Neural cell (in vitro differentiated cells): ENCODE measurements at regions not wholly inside any gene's neighbourhood (a gene's known extent, or its start where the extent isn't known, plus 50 kb on each side); places are given as distances from the start of the nearest gene placed in this dataset.

Source experiments
- H2AFZ ChIP-seq: fragments of 200-600, 300-800 bp; sonication (generic), shearing (Covaris generic); 2 replicates; pipeline ENCODE4 v1.6.0; 2014; ENCODE audit warnings: low read depth, mild to moderate bottlenecking, antibody characterized with exemption, low read length, moderate library complexity
- H3F3A ChIP-seq: fragments of 200-600 bp; shearing (Covaris generic); 2 replicates; pipeline ENCODE4 v1.6.1; 2016; ENCODE audit warnings: mild to moderate bottlenecking, moderate library complexity, mixed read lengths, antibody characterized with exemption, low read length; ENCODE audit not compliant: insufficient read depth, poor library complexity, severe bottlenecking
- H3K27ac ChIP-seq: fragments of 200-600, 300-800 bp; sonication (generic), shearing (Covaris generic); 2 replicates; pipeline ENCODE4 v1.5.1; 2014; ENCODE audit warnings: mild to moderate bottlenecking, low read length, moderate library complexity
- H3K27me3 ChIP-seq: fragments of 300-800, 200-600 bp; sonication (generic), shearing (Covaris generic); 2 replicates; pipeline ENCODE4 v1.6.0; 2014; ENCODE audit warnings: mild to moderate bottlenecking, low read depth, low read length, moderate library complexity; ENCODE audit not compliant: insufficient read depth
- H3K36me3 ChIP-seq: fragments of 300-800, 200-600 bp; sonication (generic), shearing (Covaris generic); 2 replicates; pipeline ENCODE4 v1.5.1; 2014; ENCODE audit warnings: mild to moderate bottlenecking, antibody characterized with exemption, low read length, moderate library complexity; ENCODE audit not compliant: insufficient read depth
- H3K4me2 ChIP-seq: fragments of 300-800, 200-600 bp; sonication (generic), shearing (Covaris generic); 2 replicates; pipeline ENCODE4 v1.6.0; 2014; ENCODE audit warnings: mild to moderate bottlenecking, low read length
- H3K4me3 ChIP-seq: fragments of 300-800, 200-600 bp; sonication (generic), shearing (Covaris generic); 2 replicates; pipeline ENCODE4 v1.5.1; 2014; ENCODE audit warnings: mild to moderate bottlenecking, low read length, moderate library complexity
- H3K79me2 ChIP-seq: fragments of 200-600 bp; shearing (Covaris generic); replicated peaks from 2 replicates; pipeline ENCODE4 v1.6.0; 2014; ENCODE audit warnings: mild to moderate bottlenecking, low read length, moderate library complexity; ENCODE audit not compliant: insufficient read depth
- H3K9ac ChIP-seq: fragments of 300-800, 200-600 bp; sonication (generic), shearing (Covaris generic); 2 replicates; pipeline ENCODE4 v1.6.1; 2016; ENCODE audit warnings: mild to moderate bottlenecking, low read length, mixed read lengths
- H3K9me2 ChIP-seq: fragments of 200-600 bp; shearing (Covaris generic); 2 replicates; pipeline ENCODE4 v1.6.1; 2016; ENCODE audit warnings: mild to moderate bottlenecking, low read length, mixed read lengths; ENCODE audit not compliant: insufficient read depth
- H3K9me3 ChIP-seq: fragments of 200-600, 300-800 bp; sonication (generic), shearing (Covaris generic); 2 replicates; pipeline ENCODE4 v1.6.1; 2016; ENCODE audit warnings: mild to moderate bottlenecking, mixed run types, low read length, moderate library complexity, mixed read lengths
- H4K20me1 ChIP-seq: fragments of 200-600 bp; shearing (Covaris generic); 2 replicates; pipeline ENCODE4 v1.6.1; 2016; ENCODE audit warnings: mild to moderate bottlenecking, mixed run types; ENCODE audit not compliant: insufficient read depth
- CTCF ChIP-seq: fragments of 450-650 bp; IDR thresholded peaks from 2 replicates; pipeline ENCODE4 v1.5.1; 2014; ENCODE audit warnings: antibody characterized with exemption, mild to moderate bottlenecking, moderate library complexity; ENCODE audit not compliant: poor library complexity, severe bottlenecking
- EP300 ChIP-seq: fragments of 450-650 bp; conservative IDR thresholded peaks from 2 replicates; pipeline ENCODE4 v1.6.1; 2014; ENCODE audit warnings: antibody characterized with exemption, mild to moderate bottlenecking, moderate library complexity; ENCODE audit not compliant: poor library complexity, severe bottlenecking
- EZH2 ChIP-seq: fragments of 200-600, 300-800 bp; shearing (Covaris generic), sonication (generic); IDR thresholded peaks from 2 replicates; pipeline ENCODE4 v1.6.1; 2014; ENCODE audit warnings: antibody characterized with exemption, low read length, borderline replicate concordance, mild to moderate bottlenecking; ENCODE audit not compliant: insufficient read depth, poor library complexity, severe bottlenecking
- MXI1 ChIP-seq: fragments of 450-650 bp; conservative IDR thresholded peaks from 2 replicates; pipeline ENCODE4 v1.6.1; 2014; ENCODE audit warnings: antibody characterized with exemption, mild to moderate bottlenecking; ENCODE audit not compliant: poor library complexity, severe bottlenecking
- POLR2AphosphoS5 ChIP-seq: IDR thresholded peaks from 2 replicates; pipeline ENCODE4 v1.6.1; 2012
- REST ChIP-seq: IDR thresholded peaks from 2 replicates; pipeline ENCODE4 v1.6.1; 2012; ENCODE audit warnings: borderline replicate concordance
- SMC3 ChIP-seq: fragments of 450-650 bp; conservative IDR thresholded peaks from 2 replicates; pipeline ENCODE4 v1.6.1; 2014; ENCODE audit warnings: antibody characterized with exemption, mild to moderate bottlenecking, moderate library complexity; ENCODE audit not compliant: poor library complexity
- TAF1 ChIP-seq: IDR thresholded peaks from 2 replicates; pipeline ENCODE4 v1.6.1; 2012; ENCODE audit warnings: low read depth

GRCh38 chr14:46399049-46399448, 252.5 kb downstream of the RPL10L start:
- no peaks in the 10 kb centered on the region for H3K79me2 ChIP-seq
- no peak for TF ChIP-seq EP300
- TF ChIP-seq CTCF, result no peak
- H3K9ac ChIP-seq, result no peak overlapping the region
- no peaks in the 10 kb centered on the region for H3K9me2 ChIP-seq
- no peaks in the 10 kb centered on the region for H3K27me3 ChIP-seq
- no peak overlapping the region for H2AFZ ChIP-seq
- no peak overlapping the region for H3K27ac ChIP-seq
- H3K4me3 ChIP-seq, result no peak overlapping the region
- no peaks in the 10 kb centered on the region for H3K9me3 ChIP-seq
- no peaks in the 10 kb centered on the region for H4K20me1 ChIP-seq
- H3K36me3 ChIP-seq, result no peaks in the 10 kb centered on the region
- H3F3A ChIP-seq, result no peaks in the 10 kb centered on the region
- no peak overlapping the region for H3K4me2 ChIP-seq

- no peak overlapping the region for H3K27ac ChIP-seq
- no peaks in the 10 kb centered on the region for H3K9me2 ChIP-seq
- H2AFZ ChIP-seq, result no peak overlapping the region
- H3K27me3 ChIP-seq, result no peaks in the 10 kb centered on the region
- H3K9me3 ChIP-seq, result no peaks in the 10 kb centered on the region
- no peaks in the 10 kb centered on the region for H3K36me3 ChIP-seq
- H3K4me3 ChIP-seq, result no peak overlapping the region
- no peak overlapping the region for H3K9ac ChIP-seq
- TF ChIP-seq SMC3 (no peak), CTCF (no peak), POLR2AphosphoS5 (no peak), EZH2 (no peak), MXI1 (no peak), REST (no peak), TAF1 (no peak)
- no peaks in the 10 kb centered on the region for H3F3A ChIP-seq
- H4K20me1 ChIP-seq, result no peaks in the 10 kb centered on the region
- H3K79me2 ChIP-seq, result no peaks in the 10 kb centered on the region
- H3K4me2 ChIP-seq, result no peak overlapping the region
These were observed 267.0 kb downstream of the RPL10L start for GRCh38 chr14:46384611-46385010.
